ENCODE measurements at regions not wholly inside any gene's neighbourhood (a gene's known extent, or its start where the extent isn't known, plus 50 kb on each side); places are given as distances from the start of the nearest gene placed in this dataset.

- ATAC-seq: no peak
- intact Hi-C loops (cut with DNase I): no loop called here
- TF ChIP-seq POLR2A (IDR thresholded peaks at IDR 0.05) (no peak), CTCF (IDR thresholded peaks at IDR 0.05) (no peak)
- H3K36me3 ChIP-seq: no peaks in the 10 kb centered on the region
- no peak for DNase-seq
- H3K27ac ChIP-seq: no peak overlapping the region
- 51% methylated on average over 4 of the region's 4 CpGs for WGBS (ENCODE audit: insufficient coverage, low coverage, low lambda C conversion rate, missing lambda C conversion rate)
- no peaks in the 10 kb centered on the region for H3K4me1 ChIP-seq
- H3K9me3 ChIP-seq: no peaks in the 10 kb centered on the region
- H3K27me3 ChIP-seq: no peaks in the 10 kb centered on the region
- no peak overlapping the region for H3K4me3 ChIP-seq
Measured at GRCh38 chr1:163610486-163610885, 288.7 kb downstream of the NUF2 start.

GRCh38 chr1:163614361-163614760 lies 292.6 kb downstream of the NUF2 start:
- WGBS (ENCODE audit: insufficient coverage, low coverage, low lambda C conversion rate, missing lambda C conversion rate): 33% methylated on average over 2 of the region's 2 CpGs

GRCh38 chr1:163628034-163628773 lies 306.4 kb downstream of the NUF2 start:
- ATAC-seq (no peak), DNase-seq (no peak)
- TF ChIP-seq CTCF (IDR thresholded peaks at IDR 0.05) (no peak), POLR2A (IDR thresholded peaks at IDR 0.05) (no peak)
- Histone ChIP-seq H3K27me3 (no peaks in the 10 kb centered on the region), H3K4me1 (no peaks in the 10 kb centered on the region), H3K36me3 (no peaks in the 10 kb centered on the region), H3K9me3 (no peaks in the 10 kb centered on the region), H3K4me3 (no peak overlapping the region), H3K27ac (no peak overlapping the region)
- intact Hi-C loops (cut with DNase I): no loop called here

More at GRCh38 chr1:163614361-163614760, 292.6 kb downstream of the NUF2 start:
- no peak for DNase-seq
- no peak for ATAC-seq
- Histone ChIP-seq H3K27ac (no peak overlapping the region), H3K4me3 (no peak overlapping the region), H3K9me3 (no peaks in the 10 kb centered on the region), H3K27me3 (no peaks in the 10 kb centered on the region), H3K36me3 (no peaks in the 10 kb centered on the region), H3K4me1 (no peaks in the 10 kb centered on the region)
- intact Hi-C loops (cut with DNase I): no loop called here
- TF ChIP-seq POLR2A (IDR thresholded peaks at IDR 0.05) (no peak), CTCF (IDR thresholded peaks at IDR 0.05) (no peak)

- WGBS (ENCODE audit: insufficient coverage, low coverage, low lambda C conversion rate, missing lambda C conversion rate): 64% methylated on average over 3 of the region's 3 CpGs
- intact Hi-C loops (cut with DNase I): no loop called here
Measured at GRCh38 chr1:163632269-163632668, 310.5 kb downstream of the NUF2 start.

More at GRCh38 chr1:163632269-163632668, 310.5 kb downstream of the NUF2 start:
- Histone ChIP-seq H3K27me3 (no peaks in the 10 kb centered on the region), H3K27ac (no peak overlapping the region), H3K36me3 (no peaks in the 10 kb centered on the region), H3K9me3 (no peaks in the 10 kb centered on the region), H3K4me3 (no peak overlapping the region), H3K4me1 (no peaks in the 10 kb centered on the region)
- TF ChIP-seq POLR2A (IDR thresholded peaks at IDR 0.05) (no peak), CTCF (IDR thresholded peaks at IDR 0.05) (no peak)
- DNase-seq: no peak
- no peak for ATAC-seq

Data from right lobe of liver (tissue), 6 donors.